WTC11 (cell line): ENCODE measurements at regions not wholly inside any gene's neighbourhood (a gene's known extent, or its start where the extent isn't known, plus 50 kb on each side); places are given as distances from the start of the nearest gene placed in this dataset.

ENCODE experiments used
- TF ChIP-seq, protein P1 (sequence below): fragments of 200-600 bp; IDR thresholded peaks from 2 replicates; pipeline ENCODE4 v1.8.0; 2022; ENCODE audit warnings: antibody characterized with exemption
- TF ChIP-seq, protein P2 (sequence below): sonication (generic); formaldehyde crosslinking; conservative IDR thresholded peaks from 2 replicates; pipeline ENCODE4 v1.8.1; 2022; ENCODE audit warnings: mild to moderate bottlenecking, missing genetic modification reagents
- TF ChIP-seq, protein P3 (sequence below): sonication (generic); formaldehyde crosslinking; IDR thresholded peaks from 2 replicates; pipeline ENCODE4 v1.8.1; 2023; ENCODE audit warnings: mild to moderate bottlenecking, missing genetic modification reagents, moderate library complexity

DNA sequence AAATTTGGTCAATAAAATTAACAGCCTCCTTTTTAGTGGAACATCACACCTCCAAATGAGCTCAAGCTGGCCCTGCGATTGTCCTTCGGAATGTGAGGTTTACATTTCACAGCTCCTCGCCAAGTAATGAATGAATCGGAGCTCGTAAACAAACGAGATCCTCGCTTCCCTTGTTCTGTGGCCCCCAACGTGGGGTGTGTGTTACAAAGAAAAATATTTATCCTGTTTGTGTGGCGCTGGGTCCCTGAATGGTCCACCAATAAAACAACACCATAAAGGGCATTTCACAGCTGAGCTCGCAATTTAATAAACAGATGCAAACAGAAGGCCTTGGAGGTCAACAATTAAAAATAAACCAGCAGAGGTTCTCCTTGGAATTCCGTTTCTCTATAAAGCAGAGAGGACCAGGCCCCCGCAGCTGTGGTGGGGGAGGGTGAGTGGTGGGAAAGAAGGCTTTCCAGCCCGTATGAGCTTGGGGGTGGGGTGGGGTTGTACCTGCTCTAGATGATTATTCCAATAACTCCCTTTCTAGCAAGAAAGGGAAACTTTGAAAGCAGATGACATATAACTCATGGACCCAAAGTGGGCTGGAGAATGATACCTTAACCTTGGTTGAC, 393.9 kb upstream of the SALL1 start:
- TF ChIP-seq, protein P1, sequence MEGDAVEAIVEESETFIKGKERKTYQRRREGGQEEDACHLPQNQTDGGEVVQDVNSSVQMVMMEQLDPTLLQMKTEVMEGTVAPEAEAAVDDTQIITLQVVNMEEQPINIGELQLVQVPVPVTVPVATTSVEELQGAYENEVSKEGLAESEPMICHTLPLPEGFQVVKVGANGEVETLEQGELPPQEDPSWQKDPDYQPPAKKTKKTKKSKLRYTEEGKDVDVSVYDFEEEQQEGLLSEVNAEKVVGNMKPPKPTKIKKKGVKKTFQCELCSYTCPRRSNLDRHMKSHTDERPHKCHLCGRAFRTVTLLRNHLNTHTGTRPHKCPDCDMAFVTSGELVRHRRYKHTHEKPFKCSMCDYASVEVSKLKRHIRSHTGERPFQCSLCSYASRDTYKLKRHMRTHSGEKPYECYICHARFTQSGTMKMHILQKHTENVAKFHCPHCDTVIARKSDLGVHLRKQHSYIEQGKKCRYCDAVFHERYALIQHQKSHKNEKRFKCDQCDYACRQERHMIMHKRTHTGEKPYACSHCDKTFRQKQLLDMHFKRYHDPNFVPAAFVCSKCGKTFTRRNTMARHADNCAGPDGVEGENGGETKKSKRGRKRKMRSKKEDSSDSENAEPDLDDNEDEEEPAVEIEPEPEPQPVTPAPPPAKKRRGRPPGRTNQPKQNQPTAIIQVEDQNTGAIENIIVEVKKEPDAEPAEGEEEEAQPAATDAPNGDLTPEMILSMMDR: no peak
- TF ChIP-seq, protein P2, sequence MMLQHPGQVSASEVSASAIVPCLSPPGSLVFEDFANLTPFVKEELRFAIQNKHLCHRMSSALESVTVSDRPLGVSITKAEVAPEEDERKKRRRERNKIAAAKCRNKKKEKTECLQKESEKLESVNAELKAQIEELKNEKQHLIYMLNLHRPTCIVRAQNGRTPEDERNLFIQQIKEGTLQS (CRISPR knock-in tag): no peak
- TF ChIP-seq, protein P3, sequence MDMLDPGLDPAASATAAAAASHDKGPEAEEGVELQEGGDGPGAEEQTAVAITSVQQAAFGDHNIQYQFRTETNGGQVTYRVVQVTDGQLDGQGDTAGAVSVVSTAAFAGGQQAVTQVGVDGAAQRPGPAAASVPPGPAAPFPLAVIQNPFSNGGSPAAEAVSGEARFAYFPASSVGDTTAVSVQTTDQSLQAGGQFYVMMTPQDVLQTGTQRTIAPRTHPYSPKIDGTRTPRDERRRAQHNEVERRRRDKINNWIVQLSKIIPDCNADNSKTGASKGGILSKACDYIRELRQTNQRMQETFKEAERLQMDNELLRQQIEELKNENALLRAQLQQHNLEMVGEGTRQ (CRISPR knock-in tag): no peak
